ENCODE measurements at regions not wholly inside any gene's neighbourhood (a gene's known extent, or its start where the extent isn't known, plus 50 kb on each side); places are given as distances from the start of the nearest gene placed in this dataset.

GRCh38 chr9:89686126-89686525, 81.3 kb downstream of the GADD45G start:
- no peaks in the 10 kb centered on the region for H3K9me3 ChIP-seq (ENCODE audit: control insufficient read depth in 1 of 2, insufficient read depth in 1 of 2, low read depth in 1 of 2, low read length in 2 of 2)
- H3K9ac ChIP-seq (ENCODE audit: low read length): no peak overlapping the region
- ChIA-PET CTCF (no interaction called here), RAD21 (ENCODE audit: low non-redundant PET in 1 of 2, low total read pairs in 2 of 2, uncharacterized antibody in 2 of 2, unreplicated experiment in 2 of 2) (no interaction called here), POLR2A (no interaction called here)
- intact Hi-C loops (cut with micrococcal nuclease): no loop called here
- no peak overlapping the region for H3K4me2 ChIP-seq (ENCODE audit: low read length)
- H3K79me2 ChIP-seq (ENCODE audit: insufficient read depth, low read length): no peaks in the 10 kb centered on the region
- ATAC-seq: peak; percentile 75
- no peaks in the 10 kb centered on the region for H3K27me3 ChIP-seq (ENCODE audit: insufficient read depth, low read length)
- no peaks in the 10 kb centered on the region for H4K20me1 ChIP-seq (ENCODE audit: insufficient read depth)
- BruUV-seq (replicated peaks): no TSS peak
- no peaks in the 10 kb centered on the region for H3K36me3 ChIP-seq (ENCODE audit: control insufficient read depth in 1 of 2, insufficient read depth in 2 of 2, low read length in 2 of 2)
- no peaks in the 10 kb centered on the region for H3K9me2 ChIP-seq (ENCODE audit: insufficient read depth)
- no peak overlapping the region; the same call in 1 of the 2 replicates for H3K27ac ChIP-seq (ENCODE audit: low read depth, low read length)
- TF ChIP-seq SRF (IDR thresholded peaks at IDR 0.05; ENCODE audit: low read depth): no peak
- no peak for TF ChIP-seq ZBTB33 (IDR thresholded peaks at IDR 0.05; ENCODE audit: extremely low read depth, insufficient replicate concordance, low read length)
- TF ChIP-seq YY1 (IDR thresholded peaks at IDR 0.05; ENCODE audit: extremely low read depth, insufficient replicate concordance, low read depth, low read length): no peak
- TF ChIP-seq CTCF (IDR thresholded peaks at IDR 0.05 in 2 of 3, conservative IDR thresholded peaks at IDR 0.05 in 1 of 3; ENCODE audit: borderline replicate concordance in 1 of 3, insufficient read depth in 1 of 3, low read depth in 2 of 3, low read length in 2 of 3): no peak
- no peak for TF ChIP-seq EGR1 (IDR thresholded peaks at IDR 0.05; ENCODE audit: low read depth)
- TF ChIP-seq EZH2 (IDR thresholded peaks at IDR 0.05): no peak
- TF ChIP-seq SIN3A (IDR thresholded peaks at IDR 0.05; ENCODE audit: low read depth): no peak
- no peak overlapping the region for H2AFZ ChIP-seq (ENCODE audit: low read depth, low read length, poor library complexity, severe bottlenecking)
- no peak for DNase-seq (ENCODE audit: low read depth, low spot score)
- peaks cover 8 to 9% of the 10 kb centered on the region in 2 experiments; a peak in 3 of 4 replicates for H3K4me1 ChIP-seq (ENCODE audit: control insufficient read depth in 1 of 2, insufficient read depth in 2 of 2, low read length in 2 of 2)
- H3K4me3 ChIP-seq (replicated peaks in 1 of 2; ENCODE audit: low read depth in 1 of 2, low read length in 2 of 2): no peak overlapping the region
